ENCODE measurements at regions not wholly inside any gene's neighbourhood (a gene's known extent, or its start where the extent isn't known, plus 50 kb on each side); places are given as distances from the start of the nearest gene placed in this dataset.
"Not testable (repeated sequence)": the region's sequence is repeated elsewhere in the genome, so short reads cannot be mapped to it uniquely, and the experiment has no call there.

GRCh38 chrX:138880293-138880692 lies 168.8 kb upstream of the FGF13 start:
- not testable (repeated sequence) for TF ChIP-seq POLR2AphosphoS5 (IDR thresholded peaks at IDR 0.05; ENCODE audit: borderline replicate concordance, low read depth, low read length); FOXP2 (optimal IDR thresholded peaks at IDR 0.05; ENCODE audit: control extremely low read depth, extremely low read length, insufficient read depth); EZH2 (IDR thresholded peaks at IDR 0.05)

Data from SK-N-MC (cell line).